ENCODE measurements at regions not wholly inside any gene's neighbourhood (a gene's known extent, or its start where the extent isn't known, plus 50 kb on each side); places are given as distances from the start of the nearest gene placed in this dataset. TPM values are rescaled to one million over a fixed set of nuclear protein-coding genes. Genes with fewer than 3 reads are reported as not detected.

DNA sequence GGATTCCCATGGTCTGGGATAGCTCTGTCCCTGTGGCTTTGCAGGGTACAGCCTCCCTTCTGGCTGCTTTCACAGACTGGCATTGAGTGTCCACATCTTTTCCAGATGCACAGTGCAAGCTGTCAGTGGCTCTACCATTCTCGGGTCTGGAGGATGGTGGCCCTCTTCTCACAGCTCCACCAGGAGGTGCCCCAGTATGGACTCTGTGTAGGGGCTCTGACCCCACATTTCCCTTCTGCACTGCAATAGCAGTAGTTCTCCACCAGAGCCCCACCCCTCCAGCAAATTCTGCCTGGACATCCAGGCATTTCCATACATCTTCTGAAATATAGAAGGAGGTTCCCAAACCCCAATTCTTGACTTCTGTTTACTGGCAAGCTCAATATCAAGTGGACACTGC, 50.2 kb upstream of the GRID2 start:
- Histone ChIP-seq H3K4me1 (ENCODE audit: control insufficient read depth in 2 of 2, insufficient read depth in 1 of 2, low read depth in 1 of 2, low read length in 2 of 2) (no peaks in the 10 kb centered on the region), H3K4ac (ENCODE audit: low read length) (no peak overlapping the region), H3K4me2 (ENCODE audit: insufficient read depth, low read length, poor library complexity, severe bottlenecking) (no peak overlapping the region), H3K27ac (replicated peaks; ENCODE audit: low read length) (no peak overlapping the region), H2BK5ac (ENCODE audit: low read length) (no peak overlapping the region), H2AFZ (ENCODE audit: low read length) (no peak overlapping the region), H3K36me3 (replicated peaks in 1 of 2; ENCODE audit: control insufficient read depth in 2 of 2, insufficient read depth in 2 of 2, low read length in 2 of 2) (no peaks in the 10 kb centered on the region), H3K23ac (ENCODE audit: low read depth, low read length, poor library complexity) (no peak overlapping the region), H4K8ac (ENCODE audit: low read depth, low read length) (no peak overlapping the region), H3K9ac (ENCODE audit: low read depth, low read length, poor library complexity) (no peak overlapping the region), H3K4me3 (ENCODE audit: low read length in 2 of 2) (no peak overlapping the region), H2BK12ac (ENCODE audit: low read length) (no peak overlapping the region), H3K79me1 (ENCODE audit: low read depth, low read length) (no peaks in the 10 kb centered on the region), H3K9me3 (replicated peaks in 1 of 2; ENCODE audit: control insufficient read depth in 2 of 2, insufficient read depth in 1 of 2, low read depth in 1 of 2, low read length in 2 of 2) (peaks cover 5% of the 10 kb centered on the region in 2 donors), H2AK5ac (ENCODE audit: low read depth, low read length) (no peak overlapping the region), H3K14ac (ENCODE audit: low read length) (no peak overlapping the region), H3K18ac (ENCODE audit: low read length) (no peak overlapping the region), H2BK120ac (ENCODE audit: low read depth, low read length) (no peak overlapping the region), H2BK15ac (ENCODE audit: low read length) (no peak overlapping the region), H3K27me3 (ENCODE audit: control insufficient read depth in 3 of 3, insufficient read depth in 3 of 3, low read depth in 1 of 3, low read length in 3 of 3) (no peaks in the 10 kb centered on the region), H4K91ac (ENCODE audit: low read depth, low read length, poor library complexity) (no peak overlapping the region)
- no peak for DNase-seq (ENCODE audit: low spot score)
- no CpG with 5 or more reads among the region's 1 CpG for WGBS, 2 donors (ENCODE audit: extremely low coverage in 2 of 2, insufficient read length in 2 of 2, insufficient replicate concordance in 1 of 2)

Small RNA genes lying in the stretch of these regions (small RNA-seq; reads per million reads assigned to genes)
- gene KRT19P6 (ENCODE audit: insufficient read depth) = not detected

Data from neuronal stem cell (in vitro differentiated cells).